ENCODE measurements at regions not wholly inside any gene's neighbourhood (a gene's known extent, or its start where the extent isn't known, plus 50 kb on each side); places are given as distances from the start of the nearest gene placed in this dataset.
A peak's percentile ranks its signal among the peaks of the same experiment; 100 is the strongest.

GRCh38 chr6:139497345-139497961, 123.0 kb upstream of the CITED2 start (continued):
- TF ChIP-seq ZBTB33 (CRISPR knock-in tag; IDR thresholded peaks at IDR 0.05) (no peak), GATAD2B (IDR thresholded peaks at IDR 0.05; ENCODE audit: borderline replicate concordance) (peak; percentile 74; the same call in 1 of the 2 replicates), ZBTB8A (IDR thresholded peaks at IDR 0.05; ENCODE audit: partially characterized antibody) (no peak), CHCHD3 (CRISPR knock-in tag; IDR thresholded peaks at IDR 0.05) (no peak), CTCFL (IDR thresholded peaks at IDR 0.05; ENCODE audit: borderline replicate concordance, insufficient read depth, low read depth, low read length, poor library complexity, severe bottlenecking) (no peak), SETDB1 (IDR thresholded peaks at IDR 0.05; ENCODE audit: low read length) (no peak), PATZ1 (CRISPR knock-in tag; IDR thresholded peaks at IDR 0.05; ENCODE audit: borderline replicate concordance) (no peak), CREB1 (IDR thresholded peaks at IDR 0.05) (no peak; the same call in 1 of the 2 replicates), CREB1 (CRISPR knock-in tag; IDR thresholded peaks at IDR 0.05) (no peak), FOXP1 (CRISPR knock-in tag; IDR thresholded peaks at IDR 0.05) (no peak), FIP1L1 (IDR thresholded peaks at IDR 0.05; ENCODE audit: low read depth, low read length, poor library complexity, severe bottlenecking) (no peak), HNRNPUL1 (IDR thresholded peaks at IDR 0.05; ENCODE audit: low read length) (no peak), E2F1 (CRISPR knock-in tag; IDR thresholded peaks at IDR 0.05) (no peak), ELK3 (CRISPR knock-in tag; IDR thresholded peaks at IDR 0.05) (no peak), TAF15 (IDR thresholded peaks at IDR 0.05; ENCODE audit: low read depth, low read length) (no peak), ZNF551 (CRISPR knock-in tag; IDR thresholded peaks at IDR 0.05) (no peak), BRCA1 (IDR thresholded peaks at IDR 0.05) (no peak), BRCA1 (CRISPR knock-in tag; IDR thresholded peaks at IDR 0.05) (no peak), NFRKB (IDR thresholded peaks at IDR 0.05; ENCODE audit: low read depth) (no peak), RNF2 (IDR thresholded peaks at IDR 0.05) (0 out of 2 replicates have a peak, but pooled peaks have one; percentile 50), SMAD1 (IDR thresholded peaks at IDR 0.05; ENCODE audit: low read depth, low read length, partially characterized antibody) (no peak), TARDBP (IDR thresholded peaks at IDR 0.05) (no peak), CC2D1A (IDR thresholded peaks at IDR 0.05) (peak; percentile 84; the same call in 1 of the 2 replicates)

All from K562 (cell line).